ES-I3 (cell line): ENCODE measurements at regions not wholly inside any gene's neighbourhood (a gene's known extent, or its start where the extent isn't known, plus 50 kb on each side); places are given as distances from the start of the nearest gene placed in this dataset.

Experiments used
- H3K36me3 ChIP-seq: 2 replicates; pipeline ENCODE4 v1.6.1; 2013; ENCODE audit warnings: mild to moderate bottlenecking, low read length, control low read depth, moderate library complexity; ENCODE audit not compliant: insufficient read depth
- H3K4me1 ChIP-seq: 2 replicates; pipeline ENCODE4 v1.6.1; 2013; ENCODE audit warnings: mild to moderate bottlenecking, control low read depth, low read length; ENCODE audit not compliant: insufficient read depth
- H3K9ac ChIP-seq: 2 replicates; pipeline ENCODE4 v1.6.1; 2013; ENCODE audit warnings: low read depth, mild to moderate bottlenecking, low read length, moderate library complexity
- H3K9me3 ChIP-seq: 2 replicates; pipeline ENCODE4 v1.6.1; 2013; ENCODE audit warnings: mild to moderate bottlenecking, low read length, moderate library complexity; ENCODE audit not compliant: control insufficient read depth, insufficient read depth

DNA sequence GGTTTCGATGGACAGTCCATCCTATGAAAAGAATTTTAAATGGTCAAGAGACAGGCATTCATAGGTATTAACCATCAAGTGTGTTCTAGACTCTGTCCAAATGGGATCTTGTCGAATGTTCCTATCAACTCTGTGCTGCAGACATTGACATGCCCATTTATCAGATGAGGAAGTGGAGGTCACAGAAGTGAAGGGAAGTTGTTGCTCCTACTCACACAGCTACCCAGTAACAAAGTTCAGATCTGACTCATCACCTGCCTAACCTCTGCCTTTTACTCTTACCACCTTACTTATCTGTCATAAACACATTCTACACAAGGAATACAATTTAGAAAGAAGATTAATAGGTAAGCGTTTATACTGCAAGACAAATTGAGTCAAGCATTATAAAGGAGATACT is 426.2 kb upstream of the BRINP1 start:
- Histone ChIP-seq H3K36me3 (no peaks in the 10 kb centered on the region), H3K9ac (no peak overlapping the region), H3K9me3 (no peaks in the 10 kb centered on the region), H3K4me1 (no peaks in the 10 kb centered on the region)

DNA sequence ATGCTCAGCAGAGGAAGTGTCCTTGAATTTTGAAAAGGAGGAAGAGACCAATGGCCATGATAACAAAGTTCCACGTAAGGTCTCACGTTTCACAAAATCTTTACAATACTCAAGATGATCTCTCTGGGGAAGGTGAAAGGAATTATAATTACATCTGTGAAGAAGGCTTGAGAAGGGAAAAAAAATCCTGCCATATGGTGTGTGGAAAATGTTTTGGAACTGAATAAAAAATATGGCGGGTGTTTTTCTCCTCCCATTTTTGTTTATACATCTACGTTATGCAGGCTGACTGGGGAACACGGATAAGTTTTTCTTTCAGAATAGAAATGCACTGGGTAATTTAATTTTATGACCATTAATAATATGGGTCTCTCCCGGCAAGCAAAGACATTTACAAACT is 425.6 kb upstream of the BRINP1 start:
- H3K4me1 ChIP-seq: no peaks in the 10 kb centered on the region
- H3K36me3 ChIP-seq: no peaks in the 10 kb centered on the region
- no peaks in the 10 kb centered on the region for H3K9me3 ChIP-seq
- no peak overlapping the region for H3K9ac ChIP-seq

DNA sequence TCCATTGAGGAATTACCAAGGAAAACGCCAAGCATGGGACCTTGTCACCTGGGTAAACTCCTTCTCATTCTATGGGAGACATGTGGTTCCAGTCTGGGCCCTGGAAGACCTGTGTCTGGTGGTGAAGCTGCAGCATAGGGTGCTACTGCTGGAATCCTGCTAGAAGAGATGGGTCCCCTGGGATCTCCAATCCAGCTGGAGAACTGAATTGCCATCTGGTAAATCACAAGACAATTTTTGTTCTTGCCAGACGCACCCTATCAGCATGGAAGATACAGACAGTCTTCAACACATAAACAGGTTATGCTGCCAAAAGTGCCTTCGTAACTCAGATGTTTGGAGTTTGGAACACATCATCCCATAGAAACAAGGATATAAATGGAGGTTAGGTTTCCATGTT is 424.0 kb upstream of the BRINP1 start:
- Histone ChIP-seq H3K36me3 (no peaks in the 10 kb centered on the region), H3K9ac (no peak overlapping the region), H3K9me3 (no peaks in the 10 kb centered on the region), H3K4me1 (no peaks in the 10 kb centered on the region)

DNA sequence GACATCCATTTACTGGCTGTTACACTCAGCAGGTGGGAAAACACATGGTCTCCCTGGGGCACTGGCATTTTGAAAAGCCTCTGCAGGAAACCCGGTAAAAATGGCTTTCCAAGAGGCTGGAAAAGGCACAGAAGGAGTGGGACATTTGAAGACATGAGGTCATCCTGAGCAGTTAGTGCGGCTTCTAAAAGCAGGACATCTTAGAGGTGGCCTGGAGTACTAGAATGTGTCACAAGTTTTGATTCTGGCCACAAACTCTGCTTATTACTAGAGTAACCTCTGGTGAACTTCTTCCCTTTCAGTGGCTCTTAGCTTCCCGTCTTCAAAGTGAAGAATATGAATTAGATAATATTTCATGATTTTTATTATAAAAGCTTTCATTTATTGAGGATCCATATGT is 423.0 kb upstream of the BRINP1 start:
- Histone ChIP-seq H3K4me1 (no peaks in the 10 kb centered on the region), H3K36me3 (no peaks in the 10 kb centered on the region), H3K9ac (no peak overlapping the region), H3K9me3 (no peaks in the 10 kb centered on the region)

DNA sequence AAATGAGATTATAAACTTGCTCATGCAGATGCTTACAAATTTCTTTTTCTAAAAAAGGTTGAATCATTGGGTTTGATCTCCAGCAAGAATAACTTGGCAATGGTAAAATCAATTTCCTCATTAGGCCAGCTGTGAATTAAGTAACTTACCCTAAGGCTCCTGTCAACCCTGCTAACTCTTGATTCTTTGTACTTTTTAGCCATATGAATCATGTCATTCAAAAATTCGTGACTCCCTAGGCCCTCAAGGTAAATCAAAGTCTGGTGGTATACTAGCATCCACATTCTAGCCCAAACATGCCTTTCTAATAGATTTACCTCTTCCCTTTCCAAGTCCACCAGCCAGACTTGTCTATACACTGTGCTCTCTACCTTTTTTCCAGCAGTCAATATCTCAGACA is 420.8 kb upstream of the BRINP1 start:
- Histone ChIP-seq H3K4me1 (no peaks in the 10 kb centered on the region), H3K9me3 (no peaks in the 10 kb centered on the region), H3K36me3 (no peaks in the 10 kb centered on the region), H3K9ac (no peak overlapping the region)

DNA sequence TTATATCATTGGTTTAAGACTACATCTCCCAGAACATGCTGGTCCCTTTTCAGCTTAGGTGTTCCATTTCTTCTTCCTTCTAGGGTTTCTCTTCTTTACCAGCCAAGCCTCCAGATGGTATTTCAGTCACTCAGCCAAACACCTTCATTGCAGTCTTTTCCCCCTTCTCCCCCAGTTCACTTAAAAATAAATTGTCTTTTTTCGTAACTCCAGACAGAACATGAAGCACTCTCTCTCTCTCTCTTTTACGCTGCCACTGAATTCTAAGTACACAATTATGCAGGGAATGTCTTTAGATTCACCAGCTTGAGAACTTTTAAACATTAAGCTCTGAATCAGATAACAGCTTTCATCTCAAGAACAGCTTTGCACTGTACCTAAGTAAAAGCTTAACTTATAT is 419.7 kb upstream of the BRINP1 start:
- H3K36me3 ChIP-seq: no peaks in the 10 kb centered on the region
- no peaks in the 10 kb centered on the region for H3K4me1 ChIP-seq
- H3K9me3 ChIP-seq: no peaks in the 10 kb centered on the region
- no peak overlapping the region for H3K9ac ChIP-seq

DNA sequence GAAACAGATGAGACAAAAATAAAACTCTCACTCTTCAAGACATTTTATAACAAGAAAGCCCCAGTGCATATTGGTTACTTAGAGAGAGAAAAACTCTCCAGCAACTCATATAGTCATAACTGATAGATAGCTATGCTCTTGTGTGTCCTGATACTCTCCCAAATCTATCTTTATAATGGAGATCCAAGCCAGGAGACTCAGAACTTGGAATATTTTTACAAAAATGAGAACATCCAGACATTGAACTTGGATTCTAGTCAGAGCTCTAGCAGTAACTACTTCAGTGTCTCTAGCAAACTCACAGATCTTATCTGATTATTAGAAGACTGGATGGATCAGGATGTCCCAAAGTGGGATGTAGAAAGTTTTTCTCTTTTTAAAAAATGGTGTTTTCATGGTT is 412.7 kb upstream of the BRINP1 start:
- Histone ChIP-seq H3K9ac (no peak overlapping the region), H3K4me1 (no peaks in the 10 kb centered on the region), H3K36me3 (no peaks in the 10 kb centered on the region), H3K9me3 (no peaks in the 10 kb centered on the region)

DNA sequence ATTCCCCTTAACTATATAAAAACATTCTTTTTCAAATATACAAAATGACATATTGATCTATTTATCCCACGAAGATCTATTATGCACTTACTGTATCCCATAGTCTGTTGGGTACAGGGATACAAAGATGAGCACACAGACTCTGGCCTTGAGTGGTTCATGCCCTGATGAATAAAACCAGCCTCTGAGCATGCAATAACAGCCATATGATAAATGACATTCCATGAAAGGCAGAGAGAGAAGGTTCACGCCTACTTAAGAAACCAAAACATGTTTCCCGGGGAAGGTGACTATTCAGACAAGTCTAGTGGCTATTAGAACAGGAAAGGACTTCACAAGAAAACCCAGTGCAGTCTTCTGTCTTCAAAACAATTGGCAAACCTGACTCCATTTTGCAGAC is 406.2 kb upstream of the BRINP1 start:
- Histone ChIP-seq H3K4me1 (peaks cover 13% of the 10 kb centered on the region; the same call in 1 of the 2 replicates), H3K36me3 (no peaks in the 10 kb centered on the region), H3K9ac (no peak overlapping the region), H3K9me3 (no peaks in the 10 kb centered on the region)

DNA sequence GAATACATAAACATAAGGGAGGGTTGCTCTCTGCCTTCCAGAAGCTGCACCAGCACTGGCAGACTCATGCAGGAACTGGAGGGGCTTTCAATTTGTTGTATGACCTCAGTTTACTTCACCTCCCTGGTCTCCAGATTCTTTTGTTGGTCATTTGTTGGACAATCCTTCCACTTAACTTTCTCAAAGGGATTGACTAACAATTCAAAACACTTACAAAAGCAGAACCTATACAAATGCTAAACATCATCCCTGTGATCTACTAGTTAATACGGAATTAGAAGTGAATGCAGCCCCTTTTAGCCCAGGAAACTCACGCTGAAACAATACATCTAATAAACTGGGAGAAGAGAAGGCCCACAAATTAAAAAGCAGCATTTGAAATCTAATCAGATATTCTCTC is 404.6 kb upstream of the BRINP1 start:
- Histone ChIP-seq H3K9ac (no peak overlapping the region), H3K4me1 (peaks cover 13% of the 10 kb centered on the region; the same call in 1 of the 2 replicates), H3K9me3 (no peaks in the 10 kb centered on the region), H3K36me3 (no peaks in the 10 kb centered on the region)

DNA sequence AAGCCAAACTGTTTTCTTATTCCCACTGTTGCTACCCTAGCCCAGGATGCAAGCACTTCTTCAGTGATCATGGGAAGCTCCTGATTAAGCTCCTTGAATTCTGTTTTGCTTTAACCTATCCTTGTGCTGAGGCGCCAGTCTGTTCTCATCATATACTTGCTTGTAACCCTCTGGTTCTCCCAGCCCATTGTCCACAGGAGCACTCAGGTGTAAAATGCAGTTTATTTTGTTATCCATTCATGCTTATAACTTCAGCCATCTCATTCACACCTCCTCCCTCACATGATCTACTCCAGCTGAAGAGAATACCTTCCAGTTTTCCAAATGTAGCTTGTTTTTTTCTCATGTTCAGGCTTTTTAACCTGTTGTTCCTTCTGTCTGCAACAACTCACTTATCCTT is 402.1 kb upstream of the BRINP1 start:
- Histone ChIP-seq H3K9ac (no peak overlapping the region), H3K4me1 (peaks cover 18% of the 10 kb centered on the region; the same call in 1 of the 2 replicates), H3K36me3 (no peaks in the 10 kb centered on the region), H3K9me3 (no peaks in the 10 kb centered on the region)

DNA sequence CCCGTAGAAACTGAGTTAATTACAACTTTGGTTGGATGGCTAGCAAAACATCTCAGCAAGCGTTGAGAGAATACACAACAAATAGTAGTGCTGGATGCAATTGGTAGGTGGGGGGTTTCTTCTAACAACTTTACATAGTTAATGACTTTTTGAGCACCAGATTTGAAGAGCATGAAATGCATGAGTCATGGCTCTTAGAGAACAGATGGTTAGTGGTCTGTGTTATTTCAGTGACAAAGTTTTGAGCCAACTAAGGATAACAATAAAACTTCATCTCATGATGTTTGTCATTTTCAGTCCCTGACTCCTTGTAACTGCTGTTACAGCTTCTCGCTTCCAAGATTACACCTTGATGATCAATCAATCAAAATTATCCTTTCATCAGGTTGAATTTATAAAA is 399.0 kb upstream of the BRINP1 start:
- Histone ChIP-seq H3K4me1 (peaks cover 7% of the 10 kb centered on the region; the same call in 1 of the 2 replicates), H3K9me3 (no peaks in the 10 kb centered on the region), H3K36me3 (no peaks in the 10 kb centered on the region), H3K9ac (no peak overlapping the region)

DNA sequence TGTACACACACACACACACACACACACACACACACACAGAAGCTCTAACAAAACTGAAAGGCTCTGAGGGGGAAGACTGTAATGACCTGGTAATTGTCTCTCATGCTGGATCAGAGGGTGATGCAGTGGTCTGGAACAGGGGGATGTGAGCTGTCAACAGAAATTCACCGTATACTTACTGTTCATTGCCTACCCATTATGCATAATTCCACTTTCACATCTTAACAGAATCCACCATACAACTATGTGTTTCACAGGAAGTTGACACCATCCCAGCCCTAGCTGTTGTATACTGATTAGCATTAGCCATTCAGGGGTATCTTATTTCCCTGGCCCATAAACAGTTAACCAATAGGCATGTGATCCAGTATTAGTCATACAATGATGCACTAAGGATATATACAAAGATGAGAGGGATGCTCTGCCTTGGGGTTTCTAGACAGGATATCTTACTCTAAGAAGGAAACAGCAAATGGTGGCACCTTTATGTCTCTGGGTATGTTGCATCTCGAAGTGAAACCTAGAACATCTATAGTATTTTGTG is 396.5 kb upstream of the BRINP1 start:
- no peaks in the 10 kb centered on the region for H3K9me3 ChIP-seq
- H3K36me3 ChIP-seq: no peaks in the 10 kb centered on the region
- H3K9ac ChIP-seq: no peak overlapping the region
- H3K4me1 ChIP-seq: 0 out of 2 replicates have a peak, but pooled peaks cover 5% of the 10 kb centered on the region

DNA sequence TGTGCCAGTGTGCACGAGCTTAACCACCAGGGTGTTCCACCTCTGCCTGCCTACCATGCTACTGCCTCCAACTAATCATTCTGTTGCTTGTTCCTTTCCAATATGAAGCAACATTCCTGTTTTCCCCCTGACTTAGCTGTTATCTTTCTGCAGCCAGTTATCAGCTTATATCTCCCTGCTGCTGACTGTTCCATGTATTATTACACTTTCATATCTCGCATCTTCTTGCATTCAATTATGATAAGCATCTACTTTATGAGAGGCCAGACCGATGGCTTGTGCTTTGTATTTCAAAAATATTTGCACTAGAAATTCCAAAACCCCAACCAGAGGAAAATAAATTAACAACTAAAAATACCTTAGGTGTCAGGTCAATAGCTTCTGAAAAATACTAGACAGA is 394.0 kb upstream of the BRINP1 start:
- Histone ChIP-seq H3K36me3 (no peaks in the 10 kb centered on the region), H3K9ac (no peak overlapping the region), H3K9me3 (no peaks in the 10 kb centered on the region), H3K4me1 (0 out of 2 replicates have a peak, but pooled peaks cover 3% of the 10 kb centered on the region)

DNA sequence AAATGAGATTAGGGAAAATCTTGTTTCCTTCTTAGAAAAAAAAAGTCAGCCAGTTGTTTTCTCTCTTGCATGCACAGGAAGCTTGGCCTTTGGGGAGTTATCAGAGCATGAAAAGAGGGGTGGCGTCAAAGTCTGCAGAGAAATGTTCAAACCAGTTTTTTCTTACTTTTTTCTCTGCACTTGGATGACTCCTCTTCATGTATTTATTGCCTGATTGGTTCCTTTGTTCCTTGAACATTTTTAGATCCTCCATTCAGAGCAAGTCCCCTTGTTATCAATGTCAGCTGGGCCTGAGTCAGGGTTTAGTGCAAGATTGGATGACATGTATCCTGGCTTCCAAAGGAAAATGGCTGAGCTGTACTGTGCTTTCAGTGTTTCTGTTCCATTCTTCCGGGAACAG is 392.6 kb upstream of the BRINP1 start:
- no peak overlapping the region for H3K9ac ChIP-seq
- no peaks in the 10 kb centered on the region for H3K4me1 ChIP-seq
- H3K9me3 ChIP-seq: no peaks in the 10 kb centered on the region
- H3K36me3 ChIP-seq: no peaks in the 10 kb centered on the region

DNA sequence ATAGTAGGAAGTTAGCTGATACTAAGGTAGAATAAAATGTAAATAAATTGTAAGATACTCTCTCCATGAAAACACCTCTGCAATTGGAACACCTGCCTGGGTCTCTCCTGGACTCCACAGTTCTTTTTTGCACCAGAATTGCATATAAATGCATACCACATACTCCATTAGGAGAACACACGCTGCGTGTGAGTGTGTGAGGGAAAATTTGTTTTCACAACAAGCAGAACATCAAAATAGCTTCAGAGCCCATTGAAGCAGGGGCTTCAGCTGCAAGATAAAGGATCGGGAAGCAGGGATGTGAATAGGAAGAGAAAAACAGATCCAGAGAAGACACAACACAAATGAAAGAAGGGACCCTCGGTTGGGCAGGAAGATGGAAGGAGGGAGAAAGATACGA is 389.8 kb upstream of the BRINP1 start:
- no peaks in the 10 kb centered on the region for H3K9me3 ChIP-seq
- no peak overlapping the region for H3K9ac ChIP-seq
- H3K4me1 ChIP-seq: no peaks in the 10 kb centered on the region
- no peaks in the 10 kb centered on the region for H3K36me3 ChIP-seq

DNA sequence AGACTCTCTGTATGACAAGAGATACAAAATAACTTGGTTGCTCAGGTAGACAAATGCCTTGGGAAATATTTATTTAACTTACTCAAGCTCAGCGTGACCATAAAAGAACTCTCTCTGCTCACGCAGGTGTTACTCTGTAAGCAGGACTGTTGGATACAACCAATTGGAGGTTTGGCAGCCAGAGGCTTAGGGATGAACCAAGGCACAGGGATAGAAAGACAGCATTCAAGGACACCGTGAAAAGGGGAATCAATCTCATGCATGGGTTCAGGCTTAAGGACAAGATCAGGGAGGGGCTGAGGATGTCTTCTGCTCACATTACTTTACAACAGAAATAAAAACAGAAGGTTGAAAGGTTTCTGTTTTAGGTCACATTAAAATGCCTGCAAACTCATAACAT is 389.0 kb upstream of the BRINP1 start:
- Histone ChIP-seq H3K9me3 (no peaks in the 10 kb centered on the region), H3K9ac (no peak overlapping the region), H3K4me1 (no peaks in the 10 kb centered on the region), H3K36me3 (no peaks in the 10 kb centered on the region)
